HG03432 (cell line): ENCODE measurements at regions not wholly inside any gene's neighbourhood (a gene's known extent, or its start where the extent isn't known, plus 50 kb on each side); places are given as distances from the start of the nearest gene placed in this dataset.

Experiments used
- ATAC-seq: cut with Tn5 transposase; IDR thresholded peaks from one replicate; pipeline ENCODE4 v1.9.1; 2021; ENCODE audit warnings: mild to moderate bottlenecking, moderate library complexity; ENCODE audit not compliant: unreplicated experiment

GRCh38 chr2:16716944-16717343 is 51.3 kb upstream of the CYRIA start:
- no peak for ATAC-seq

- ATAC-seq = no peak
Measured at GRCh38 chr2:16716024-16716423, 50.4 kb upstream of the CYRIA start.
